HUES6 (cell line): ENCODE measurements at regions not wholly inside any gene's neighbourhood (a gene's known extent, or its start where the extent isn't known, plus 50 kb on each side); places are given as distances from the start of the nearest gene placed in this dataset.

Experiments
- H3K27ac ChIP-seq: 2 replicates; pipeline ENCODE4 v1.7.0; 2013; ENCODE audit warnings: low read depth, mild to moderate bottlenecking, low read length, inconsistent platforms
- H3K27me3 ChIP-seq: 2 replicates; pipeline ENCODE4 v1.6.1; 2013; ENCODE audit warnings: low read length; ENCODE audit not compliant: control insufficient read depth, insufficient read depth
- H3K36me3 ChIP-seq: 2 replicates; pipeline ENCODE4 v1.6.1; 2013; ENCODE audit warnings: low read length; ENCODE audit not compliant: control insufficient read depth, insufficient read depth
- H3K4me1 ChIP-seq: 2 replicates; pipeline ENCODE4 v1.6.1; 2013; ENCODE audit warnings: low read length; ENCODE audit not compliant: control insufficient read depth, insufficient read depth
- H3K4me3 ChIP-seq: 2 replicates; pipeline ENCODE4 v1.5.1; 2013; ENCODE audit warnings: low read depth, low read length
- H3K9ac ChIP-seq: one replicate; pipeline ENCODE4 v1.6.1; 2013; ENCODE audit warnings: mild to moderate bottlenecking, low read length
- H3K9me3 ChIP-seq: 2 replicates; pipeline ENCODE4 v1.6.1; 2013; ENCODE audit warnings: low read depth, low read length; ENCODE audit not compliant: control insufficient read depth, insufficient read depth

GRCh38 chr14:98949481-98950135 lies 322.4 kb downstream of the BCL11B start:
- Histone ChIP-seq H3K9ac (no peak overlapping the region), H3K4me1 (no peaks in the 10 kb centered on the region; the same call in 1 of the 2 replicates), H3K27me3 (no peaks in the 10 kb centered on the region), H3K36me3 (no peaks in the 10 kb centered on the region), H3K27ac (no peak overlapping the region), H3K4me3 (no peak overlapping the region), H3K9me3 (no peaks in the 10 kb centered on the region)

DNA sequence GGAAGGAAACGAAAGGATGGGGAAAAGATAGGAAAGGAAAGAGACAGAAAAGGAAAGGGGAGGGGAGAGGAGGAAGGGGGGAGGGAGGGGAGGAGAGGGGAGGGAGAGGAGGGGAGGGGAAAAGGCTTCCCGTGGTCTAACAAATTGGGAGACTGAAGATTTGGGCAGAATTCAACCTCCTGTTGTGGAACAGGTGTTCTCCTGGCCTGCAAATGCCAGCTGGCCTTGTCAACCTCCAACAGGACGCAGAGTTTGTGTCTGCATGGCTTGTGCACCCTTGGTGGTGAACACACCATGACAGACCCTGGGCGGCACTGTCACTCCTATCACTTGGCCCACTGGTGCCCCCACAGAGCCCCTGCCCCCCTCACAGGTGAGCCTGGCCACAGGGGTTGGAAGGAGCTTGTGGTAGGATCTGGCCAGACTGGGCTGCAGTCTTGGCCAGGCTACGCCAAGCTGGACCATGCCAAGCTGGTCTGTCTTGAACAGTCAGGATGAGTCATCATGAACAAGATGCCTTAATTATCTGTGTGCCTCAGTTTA lies 321.6 kb downstream of the BCL11B start:
- no peaks in the 10 kb centered on the region for H3K9me3 ChIP-seq
- no peaks in the 10 kb centered on the region; the same call in 1 of the 2 replicates for H3K4me1 ChIP-seq
- no peak overlapping the region for H3K27ac ChIP-seq
- H3K4me3 ChIP-seq: no peak overlapping the region
- H3K9ac ChIP-seq: no peak overlapping the region
- no peaks in the 10 kb centered on the region for H3K36me3 ChIP-seq
- H3K27me3 ChIP-seq: no peaks in the 10 kb centered on the region

DNA sequence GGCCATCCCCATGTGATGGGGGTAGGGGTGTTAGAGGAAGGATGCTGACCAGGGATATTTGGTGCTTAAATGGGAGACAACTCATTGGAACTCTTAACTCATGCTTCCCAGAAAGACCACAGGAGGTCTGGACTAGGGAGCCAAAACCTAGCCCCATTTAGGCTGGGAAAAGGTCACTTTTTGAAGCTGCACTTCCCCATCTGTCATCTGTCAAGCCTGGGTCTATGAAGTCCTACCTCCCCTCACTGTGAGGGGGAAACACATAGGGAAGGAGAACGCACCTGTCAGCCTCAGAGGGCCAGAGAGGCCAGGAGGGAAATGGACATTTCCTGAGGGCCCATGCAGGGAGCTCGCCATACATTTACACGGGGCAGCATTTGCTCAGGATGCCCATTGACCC lies 321.0 kb downstream of the BCL11B start:
- no peak overlapping the region for H3K9ac ChIP-seq
- no peaks in the 10 kb centered on the region for H3K36me3 ChIP-seq
- no peaks in the 10 kb centered on the region for H3K27me3 ChIP-seq
- no peaks in the 10 kb centered on the region; the same call in 1 of the 2 replicates for H3K4me1 ChIP-seq
- no peak overlapping the region for H3K4me3 ChIP-seq
- H3K27ac ChIP-seq: no peak overlapping the region
- H3K9me3 ChIP-seq: no peaks in the 10 kb centered on the region

DNA sequence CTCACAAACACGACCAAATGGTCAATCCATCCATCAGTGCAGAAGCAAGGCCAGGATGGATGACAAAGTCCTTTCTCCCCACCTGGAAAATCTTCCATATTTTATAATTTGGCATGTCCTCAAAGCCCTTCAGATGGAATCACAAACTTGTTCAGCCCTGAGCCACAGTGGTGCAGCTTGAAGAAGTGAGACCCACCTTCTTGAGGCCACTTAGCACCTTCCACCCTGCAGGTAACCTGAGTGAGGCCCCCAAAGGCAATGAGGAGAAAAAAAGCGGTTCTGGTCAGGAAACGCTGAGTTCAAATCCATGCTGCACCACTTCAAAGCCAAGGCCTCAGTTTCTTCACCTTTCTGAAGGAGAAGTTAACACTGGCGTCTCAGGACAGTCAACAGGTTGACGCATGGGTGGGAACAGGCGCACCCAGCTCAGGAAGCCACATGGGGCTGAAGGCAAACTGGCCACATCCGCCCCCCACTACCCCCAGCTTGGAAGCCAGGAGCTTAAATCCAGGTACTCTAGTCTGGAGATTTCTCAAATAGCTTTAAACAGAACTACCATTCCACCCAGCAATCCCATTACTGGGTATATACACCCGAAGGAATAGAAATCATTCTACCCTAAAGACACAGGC lies 320.4 kb downstream of the BCL11B start:
- no peaks in the 10 kb centered on the region for H3K36me3 ChIP-seq
- H3K4me1 ChIP-seq: no peaks in the 10 kb centered on the region; the same call in 1 of the 2 replicates
- H3K4me3 ChIP-seq: no peak overlapping the region
- no peak overlapping the region for H3K9ac ChIP-seq
- no peaks in the 10 kb centered on the region for H3K27me3 ChIP-seq
- no peaks in the 10 kb centered on the region for H3K9me3 ChIP-seq
- no peak overlapping the region for H3K27ac ChIP-seq

- H3K36me3 ChIP-seq: no peaks in the 10 kb centered on the region
- no peaks in the 10 kb centered on the region for H3K27me3 ChIP-seq
- H3K4me3 ChIP-seq: no peak overlapping the region
- no peak overlapping the region for H3K9ac ChIP-seq
- no peaks in the 10 kb centered on the region for H3K9me3 ChIP-seq
- no peaks in the 10 kb centered on the region; the same call in 1 of the 2 replicates for H3K4me1 ChIP-seq
- H3K27ac ChIP-seq: no peak overlapping the region
These were observed 319.2 kb downstream of the BCL11B start for GRCh38 chr14:98952593-98953350.

- Histone ChIP-seq H3K27ac (no peak overlapping the region), H3K4me3 (no peak overlapping the region), H3K9ac (no peak overlapping the region), H3K27me3 (no peaks in the 10 kb centered on the region), H3K4me1 (no peaks in the 10 kb centered on the region; the same call in 1 of the 2 replicates), H3K9me3 (no peaks in the 10 kb centered on the region), H3K36me3 (no peaks in the 10 kb centered on the region)
These were observed 318.2 kb downstream of the BCL11B start for GRCh38 chr14:98953551-98954348.

DNA sequence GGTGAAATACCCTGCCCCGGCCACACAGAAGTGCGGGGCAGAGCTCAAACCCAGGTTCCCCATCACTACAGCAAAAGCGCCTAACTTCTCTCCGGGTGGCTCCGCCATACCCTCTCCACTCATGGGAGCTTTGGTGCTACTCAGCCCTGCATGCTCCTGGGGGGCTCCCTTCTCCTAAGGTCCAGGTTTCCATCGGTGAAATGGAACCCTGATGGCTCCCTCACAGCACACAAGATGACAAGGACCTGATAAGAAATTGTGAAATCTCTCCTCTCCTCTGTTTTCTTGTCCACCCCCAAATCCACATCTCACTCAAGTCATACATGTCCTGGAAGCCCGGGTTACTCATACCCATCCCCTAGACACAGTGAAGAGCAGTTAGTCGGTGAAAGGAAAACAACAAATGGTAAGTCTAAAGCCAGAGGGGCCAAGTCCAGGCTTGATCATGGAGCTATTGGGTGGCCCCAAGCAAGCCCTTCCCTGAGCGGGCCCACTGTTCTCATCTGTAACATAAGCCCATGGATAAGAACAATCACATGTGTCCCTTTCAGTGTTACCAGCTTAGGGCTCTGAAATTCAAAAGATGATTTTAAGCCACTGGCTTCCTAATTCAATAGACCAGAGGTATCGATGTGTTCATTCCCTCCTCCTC lies 317.5 kb downstream of the BCL11B start:
- Histone ChIP-seq H3K4me1 (no peaks in the 10 kb centered on the region), H3K36me3 (no peaks in the 10 kb centered on the region), H3K27ac (no peak overlapping the region), H3K9me3 (no peaks in the 10 kb centered on the region), H3K27me3 (no peaks in the 10 kb centered on the region), H3K4me3 (no peak overlapping the region), H3K9ac (no peak overlapping the region)

- Histone ChIP-seq H3K9ac (no peak overlapping the region), H3K4me3 (no peak overlapping the region), H3K4me1 (no peaks in the 10 kb centered on the region), H3K9me3 (no peaks in the 10 kb centered on the region), H3K27me3 (no peaks in the 10 kb centered on the region), H3K27ac (no peak overlapping the region), H3K36me3 (no peaks in the 10 kb centered on the region)
These were observed 316.8 kb downstream of the BCL11B start for GRCh38 chr14:98955036-98955740.

GRCh38 chr14:98955741-98956070 lies 316.3 kb downstream of the BCL11B start:
- no peaks in the 10 kb centered on the region for H3K4me1 ChIP-seq
- no peaks in the 10 kb centered on the region for H3K27me3 ChIP-seq
- H3K27ac ChIP-seq: no peak overlapping the region
- no peaks in the 10 kb centered on the region for H3K36me3 ChIP-seq
- H3K4me3 ChIP-seq: no peak overlapping the region
- H3K9ac ChIP-seq: no peak overlapping the region
- no peaks in the 10 kb centered on the region for H3K9me3 ChIP-seq

GRCh38 chr14:98956181-98956580 lies 315.8 kb downstream of the BCL11B start:
- Histone ChIP-seq H3K4me3 (no peak overlapping the region), H3K36me3 (no peaks in the 10 kb centered on the region), H3K27me3 (no peaks in the 10 kb centered on the region), H3K9ac (no peak overlapping the region), H3K4me1 (no peaks in the 10 kb centered on the region), H3K9me3 (no peaks in the 10 kb centered on the region), H3K27ac (no peak overlapping the region)
